GM21619 (cell line): ENCODE measurements at regions not wholly inside any gene's neighbourhood (a gene's known extent, or its start where the extent isn't known, plus 50 kb on each side); places are given as distances from the start of the nearest gene placed in this dataset.
"Not testable (repeated sequence)": the region's sequence is repeated elsewhere in the genome, so short reads cannot be mapped to it uniquely, and the experiment has no call there.

ENCODE experiments used
- ATAC-seq: cut with Tn5 transposase; IDR thresholded peaks from one replicate; pipeline ENCODE4 v1.9.1; 2021; ENCODE audit not compliant: unreplicated experiment

DNA sequence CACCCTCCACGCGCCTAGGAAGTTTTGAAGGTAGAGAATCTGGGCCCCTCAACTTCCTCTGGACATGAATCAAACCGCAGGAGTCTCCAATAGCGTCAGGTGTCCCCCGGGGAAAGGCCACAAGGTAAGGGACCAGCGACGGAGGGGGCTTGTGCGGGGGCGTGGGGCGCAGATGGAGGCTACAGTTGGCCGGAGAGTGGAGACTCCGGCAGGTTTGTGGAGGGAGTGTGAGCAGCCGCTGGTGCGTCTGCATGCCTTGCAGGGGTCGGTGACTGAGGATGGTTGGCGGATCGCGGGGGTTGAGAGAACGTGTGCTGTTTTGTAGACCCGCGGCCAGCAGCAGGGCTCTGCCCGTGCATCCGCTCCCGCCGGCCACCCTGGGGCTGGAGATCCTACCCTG, 303.3 kb upstream of the DPP6 start:
- ATAC-seq = not testable (repeated sequence)

DNA sequence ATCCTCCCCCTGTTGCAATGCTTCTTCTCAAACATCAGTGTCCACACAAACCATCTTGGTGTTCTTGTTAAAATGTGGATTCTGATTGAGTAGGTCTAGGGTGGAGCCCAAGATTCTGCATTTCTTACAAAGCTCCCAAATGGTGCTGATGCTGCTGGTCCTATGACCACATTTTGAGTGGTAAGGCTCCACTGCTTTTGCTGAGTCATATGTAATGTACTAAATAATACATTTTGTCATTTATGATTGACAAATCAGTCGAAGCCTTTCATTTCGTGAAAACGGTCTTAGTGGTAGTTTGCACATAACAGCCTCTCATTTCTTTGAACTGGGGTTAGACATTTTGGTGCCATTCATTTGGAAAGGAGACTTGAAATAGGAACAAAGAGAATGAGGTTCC, 286.3 kb upstream of the DPP6 start:
- not testable (repeated sequence) for ATAC-seq

DNA sequence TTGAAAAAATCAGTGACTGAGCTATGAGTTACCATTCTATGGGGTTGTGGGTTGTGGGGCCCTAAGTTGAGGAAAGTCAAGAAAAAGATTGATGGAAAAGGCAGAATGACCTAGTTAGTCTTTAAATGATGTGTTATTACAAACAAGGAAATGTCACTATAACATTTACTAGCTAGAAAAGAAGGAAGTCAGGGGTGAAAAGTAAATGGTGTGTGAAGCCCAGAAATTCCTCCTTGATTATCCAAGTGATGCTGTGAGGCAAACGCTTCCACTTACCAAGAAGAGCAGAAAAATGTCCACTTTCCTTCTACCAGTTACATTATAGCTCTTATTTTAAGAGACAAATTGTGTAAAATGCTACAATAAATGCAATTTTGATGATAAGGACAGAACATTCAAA, 285.3 kb upstream of the DPP6 start:
- not testable (repeated sequence) for ATAC-seq

DNA sequence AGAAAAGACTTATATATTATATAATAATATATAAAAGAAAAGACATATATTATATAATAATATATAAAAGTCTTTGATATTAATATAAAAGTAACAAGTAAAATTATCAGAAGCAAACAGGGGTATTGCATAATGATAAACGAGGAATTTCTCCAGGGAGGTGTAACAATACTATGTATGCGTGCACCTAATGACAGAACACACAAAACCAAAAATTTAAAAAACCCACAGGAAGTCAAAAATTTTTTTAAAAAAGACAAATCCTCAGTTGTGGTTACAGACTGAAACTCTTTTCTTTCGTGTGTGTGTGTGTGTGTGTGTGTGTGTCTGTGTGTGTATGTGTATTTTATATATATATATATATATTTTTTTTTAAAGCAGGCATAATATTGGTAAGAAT, 279.2 kb upstream of the DPP6 start:
- ATAC-seq = no peak

DNA sequence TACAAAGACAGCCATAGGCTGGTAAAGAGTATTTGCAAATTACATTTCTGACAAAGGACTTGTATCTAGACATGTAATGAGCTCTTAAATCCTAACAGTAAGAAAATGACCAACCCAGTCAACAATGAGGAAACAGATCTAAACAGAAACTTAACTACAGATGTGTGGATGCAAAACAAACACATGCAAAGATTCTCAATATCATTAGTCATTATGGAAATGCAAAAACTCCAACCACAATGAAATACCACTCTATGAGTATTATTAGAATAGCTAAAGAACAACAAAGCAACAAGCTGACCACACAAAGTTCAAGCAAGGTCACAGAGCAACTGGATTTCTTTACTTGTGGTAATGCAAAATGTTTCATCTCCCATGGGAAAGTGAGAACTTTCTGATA, 275.3 kb upstream of the DPP6 start:
- ATAC-seq = not testable (repeated sequence)

DNA sequence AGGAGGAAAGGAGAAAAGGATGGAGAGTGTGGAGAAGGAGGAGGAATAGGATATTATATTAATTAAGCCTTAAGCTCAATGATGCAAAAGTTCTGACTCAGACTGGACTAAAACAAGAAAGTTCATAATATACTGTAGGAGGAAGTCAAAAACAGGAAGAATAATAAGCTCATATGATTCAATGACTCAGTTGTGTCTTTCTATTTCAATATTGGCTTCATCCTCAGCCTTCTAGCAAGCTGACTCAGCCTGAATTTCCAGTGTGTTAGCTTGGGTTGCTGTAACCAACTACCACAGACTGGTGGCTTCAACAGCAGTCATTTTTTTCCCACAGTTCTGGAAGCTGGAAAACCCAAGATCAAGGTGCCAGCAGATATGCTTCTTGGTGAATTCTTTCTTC, 254.8 kb upstream of the DPP6 start:
- not testable (repeated sequence) for ATAC-seq

DNA sequence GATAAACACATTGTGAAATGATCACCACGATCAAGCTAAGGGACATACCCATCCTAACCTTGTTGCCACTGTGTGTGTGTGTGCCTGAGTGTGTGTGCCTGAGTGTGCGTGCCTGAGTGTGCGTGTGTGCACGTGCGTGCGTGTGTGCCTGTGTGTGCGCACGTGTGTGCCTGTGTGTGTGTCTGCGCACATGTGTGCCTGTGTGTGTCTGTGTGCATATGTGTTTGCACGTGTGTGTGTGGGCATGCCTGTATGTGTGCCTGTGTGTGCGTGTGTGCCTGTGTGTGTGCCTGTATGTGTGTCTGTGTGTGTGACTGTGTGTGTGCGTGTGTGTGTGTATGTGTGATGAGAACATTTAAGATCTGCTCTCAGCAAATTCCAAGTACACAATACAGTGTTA, 244.1 kb upstream of the DPP6 start:
- no peak for ATAC-seq

DNA sequence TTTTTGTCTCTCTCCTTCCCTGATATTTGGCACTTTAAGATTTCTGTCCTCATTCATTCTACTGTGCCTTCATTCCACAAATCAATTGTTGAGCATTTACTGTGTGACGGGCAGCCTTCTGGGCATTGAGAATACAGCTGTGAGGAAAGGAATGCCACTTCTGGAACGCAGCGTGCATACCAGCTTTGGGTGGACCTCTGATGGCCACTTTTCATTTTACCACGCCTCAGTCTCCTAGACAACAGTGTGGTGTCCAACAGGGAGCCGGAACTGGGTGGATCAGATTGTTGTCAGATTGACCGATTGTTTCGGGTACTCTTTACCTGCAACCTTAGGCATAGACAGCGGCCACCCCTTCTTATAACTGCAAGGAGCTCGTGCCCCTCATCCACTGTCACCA, 222.7 kb upstream of the DPP6 start:
- no peak for ATAC-seq

DNA sequence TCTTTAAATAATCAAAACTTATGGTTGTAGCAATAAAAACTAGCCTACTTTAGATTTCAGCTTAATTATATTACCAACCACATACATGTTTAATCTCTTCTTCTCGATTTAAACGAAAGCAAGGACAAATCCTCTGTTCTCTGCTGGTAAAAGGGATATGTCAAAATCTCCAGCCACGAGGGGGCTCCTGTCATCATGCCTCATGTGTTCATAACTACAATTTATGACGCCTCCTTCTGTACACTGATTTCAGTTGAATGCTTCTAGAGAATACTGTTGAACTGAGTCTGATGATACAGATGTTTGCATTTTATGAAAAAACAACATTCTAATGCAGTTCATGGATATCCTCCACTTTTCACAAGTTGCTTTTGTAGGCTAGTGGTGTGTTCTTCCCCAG, 220.0 kb upstream of the DPP6 start:
- ATAC-seq = no peak

DNA sequence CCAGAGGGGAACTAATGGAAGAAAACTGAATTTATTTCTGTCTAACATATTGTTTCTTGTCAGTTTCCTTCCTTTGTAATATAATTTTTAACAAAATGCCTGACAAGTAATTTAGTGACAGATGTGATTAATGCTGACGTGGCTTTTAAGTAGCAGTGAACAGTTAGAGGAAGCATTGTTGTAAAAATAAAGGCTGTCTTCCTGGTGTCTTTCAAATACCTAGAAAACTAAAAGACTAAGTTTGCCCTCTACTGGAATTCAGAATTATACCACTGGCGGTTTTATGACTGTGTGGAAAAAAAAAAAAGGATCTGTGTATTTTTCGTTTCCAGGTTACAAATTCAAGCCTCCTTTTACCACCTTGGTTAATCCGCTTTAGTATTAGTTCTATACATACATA, 217.1 kb upstream of the DPP6 start:
- no peak for ATAC-seq

DNA sequence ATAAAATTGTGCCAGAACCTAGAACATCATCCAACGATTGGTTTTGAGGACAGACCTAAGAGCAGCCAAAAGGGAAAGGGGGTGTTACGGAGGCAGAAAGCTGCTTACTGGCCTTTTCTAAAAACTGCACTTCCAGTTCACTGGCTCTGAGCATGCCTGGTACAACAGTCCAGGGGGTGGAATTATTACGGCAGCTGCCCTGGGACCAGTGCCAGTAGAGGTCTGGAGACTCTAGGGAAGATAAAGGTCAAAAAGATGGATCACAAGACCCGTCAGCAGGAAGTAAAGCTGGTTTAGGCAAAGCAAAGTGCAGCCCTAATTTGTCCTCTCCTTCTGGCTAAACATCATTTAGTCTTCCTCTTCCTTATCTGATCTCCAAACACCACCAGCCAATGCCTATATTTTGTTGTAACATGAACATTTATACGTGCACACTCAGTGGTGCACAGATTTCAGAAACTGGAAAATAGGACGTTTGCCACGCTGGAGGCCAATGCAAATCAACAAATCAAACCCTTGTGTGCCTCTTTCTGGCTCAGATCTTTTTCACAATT, 216.4 kb upstream of the DPP6 start:
- ATAC-seq = no peak

DNA sequence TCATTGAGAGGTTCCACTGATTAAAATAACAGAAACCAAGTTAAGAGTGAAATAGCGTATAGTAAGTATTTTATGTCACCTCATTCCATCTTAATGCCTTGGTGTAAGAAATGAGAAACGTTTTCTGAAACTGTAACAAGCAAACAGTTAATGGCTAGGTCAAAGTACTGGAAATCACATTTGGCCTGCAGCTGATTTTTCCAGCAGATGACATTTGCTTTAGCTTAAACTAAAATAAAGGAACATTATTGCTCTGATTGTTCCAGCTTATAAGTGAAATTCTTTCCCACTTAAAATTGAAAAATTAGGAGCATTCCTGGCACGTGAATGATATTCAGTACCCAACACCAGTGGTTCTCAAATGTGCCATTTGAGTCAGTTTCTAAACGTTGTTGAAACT, 213.6 kb upstream of the DPP6 start:
- ATAC-seq = no peak

DNA sequence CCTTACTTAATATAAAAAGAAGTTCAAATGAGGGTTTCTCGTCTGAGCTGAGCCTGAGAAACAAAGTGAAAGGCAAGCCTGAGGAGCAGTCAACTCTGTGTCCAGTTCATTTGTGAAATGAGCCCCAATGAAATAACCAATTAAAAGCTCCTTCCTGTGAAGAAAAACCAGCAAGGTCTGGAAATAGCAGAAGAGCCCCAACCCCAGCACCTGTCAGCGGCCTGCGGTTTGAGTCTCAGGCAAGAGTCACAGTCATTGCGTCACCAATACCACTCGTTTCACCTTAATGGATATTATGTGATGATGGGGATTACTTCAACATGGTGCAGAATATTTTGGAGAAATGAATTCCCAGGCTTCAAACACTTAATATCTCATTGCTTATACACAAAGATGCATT, 211.3 kb upstream of the DPP6 start:
- ATAC-seq = no peak

DNA sequence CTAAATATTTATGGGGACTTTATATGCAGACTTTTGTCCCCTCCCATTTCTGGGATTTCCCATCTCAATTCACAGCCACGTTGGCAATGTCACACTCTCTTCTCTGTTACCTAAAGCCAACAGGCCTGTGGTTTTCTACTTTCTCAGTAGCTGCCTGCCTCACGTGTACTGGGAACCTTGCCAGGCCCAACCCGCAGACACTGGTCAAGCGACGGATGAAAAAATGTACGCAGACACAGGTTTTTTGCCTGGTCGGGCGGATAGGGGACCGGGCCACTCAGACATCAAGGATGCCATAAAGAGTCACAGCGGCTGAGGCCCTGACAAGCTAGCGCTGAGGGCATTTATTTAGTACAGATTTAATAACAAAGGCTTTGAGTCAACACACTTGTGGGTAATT, 204.4 kb upstream of the DPP6 start:
- ATAC-seq = no peak

DNA sequence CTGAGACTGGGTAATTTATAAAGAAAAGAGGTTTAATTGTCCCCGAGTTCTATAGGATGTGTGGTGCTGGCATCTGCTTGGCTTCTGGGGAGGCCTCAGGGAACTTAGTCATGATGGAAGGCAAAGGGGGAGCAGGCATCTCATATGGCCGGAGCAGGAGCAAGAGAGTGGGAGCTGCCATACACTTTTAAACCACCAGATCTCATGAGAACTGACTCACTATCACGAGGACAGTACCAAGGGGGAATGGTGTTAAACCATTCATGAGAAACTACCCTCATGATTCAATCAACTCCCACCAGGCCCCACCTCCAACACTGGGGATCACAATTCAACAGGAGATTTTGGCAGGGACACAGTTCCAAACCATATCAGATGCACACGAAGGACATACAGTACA, 199.9 kb upstream of the DPP6 start:
- no peak for ATAC-seq

DNA sequence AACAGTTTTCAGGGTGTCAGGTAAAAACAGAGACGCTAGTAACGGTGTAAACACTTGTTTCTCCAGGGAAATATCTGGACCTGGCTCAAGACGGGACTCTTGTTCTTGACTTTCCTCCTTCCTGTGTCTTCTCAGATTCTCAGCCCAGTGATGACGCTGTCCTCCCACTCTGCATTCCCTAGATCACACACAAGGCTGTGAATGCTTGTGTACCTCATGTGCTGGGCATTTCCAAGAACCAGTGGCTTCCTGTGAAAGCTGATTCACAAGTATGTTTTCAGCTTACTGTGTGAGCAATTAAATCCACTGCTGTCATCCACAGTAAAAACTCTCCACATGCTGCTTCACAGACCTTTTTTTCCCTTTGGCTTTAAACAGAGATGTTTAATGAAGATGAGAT, 193.8 kb upstream of the DPP6 start:
- no peak for ATAC-seq

DNA sequence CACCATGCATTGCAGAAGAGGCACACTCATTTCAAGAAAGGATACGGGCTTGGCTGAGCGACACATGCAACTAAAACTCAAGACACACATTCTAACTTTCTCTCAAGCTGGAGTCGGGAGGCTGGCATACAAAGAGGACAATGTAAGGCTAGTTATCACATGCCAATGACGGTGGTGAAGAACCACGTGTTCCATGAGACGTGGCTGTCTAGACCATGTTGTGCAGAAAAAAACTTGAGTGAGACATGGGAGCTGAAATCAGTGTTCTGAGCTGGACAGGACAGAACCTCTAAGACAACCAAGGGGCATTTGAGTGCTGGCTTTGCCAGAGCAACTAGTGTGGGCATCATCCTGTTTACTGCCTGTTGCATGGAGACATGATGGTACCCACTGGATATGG, 193.0 kb upstream of the DPP6 start:
- ATAC-seq = no peak

DNA sequence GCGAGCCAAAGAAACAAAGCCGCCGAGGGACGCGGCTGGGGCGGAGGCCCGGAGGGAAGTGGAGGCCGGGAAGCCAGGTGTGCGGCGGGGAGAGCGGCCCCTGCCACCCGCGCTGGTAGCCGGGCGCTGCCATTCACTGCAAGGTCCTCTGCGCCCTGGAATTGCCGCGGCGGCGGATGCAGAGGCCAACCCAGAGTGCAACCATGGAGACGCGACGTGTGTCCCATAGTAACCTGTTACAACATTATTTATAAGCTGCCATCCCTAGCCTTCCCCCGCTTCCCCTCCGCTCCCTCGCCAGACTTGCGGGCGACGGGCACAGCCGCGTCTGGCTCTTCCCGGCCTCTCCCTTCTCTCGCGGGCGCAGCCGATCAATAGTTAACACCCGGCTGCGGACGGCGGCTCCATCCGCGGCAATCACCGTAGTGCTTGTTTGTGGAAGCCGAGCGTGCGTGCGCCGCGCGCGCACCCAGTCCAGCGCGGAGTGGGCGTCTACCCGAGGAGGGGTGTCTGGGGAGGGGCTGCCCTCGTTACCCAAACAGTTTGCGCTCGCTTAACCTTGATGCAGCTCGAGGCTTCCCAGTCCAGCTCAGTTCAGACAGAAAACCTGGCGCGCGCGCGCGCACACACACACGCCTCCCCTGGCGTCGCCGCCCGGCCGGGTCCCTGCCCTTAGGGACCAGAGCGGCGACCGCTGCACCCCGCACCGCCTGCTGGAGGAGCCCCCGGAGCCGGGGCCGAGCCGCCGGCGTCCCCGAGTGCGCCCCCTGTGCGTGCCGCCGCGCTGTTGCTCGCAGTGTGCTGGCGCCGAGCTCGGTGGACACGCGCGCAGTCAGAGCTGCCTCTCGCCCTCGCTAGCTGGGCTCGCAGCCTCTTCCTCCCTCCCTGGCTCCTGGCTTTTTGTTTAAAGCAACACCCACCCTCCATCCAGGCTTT, 165.4 kb upstream of the DPP6 start:
- ATAC-seq = no peak

DNA sequence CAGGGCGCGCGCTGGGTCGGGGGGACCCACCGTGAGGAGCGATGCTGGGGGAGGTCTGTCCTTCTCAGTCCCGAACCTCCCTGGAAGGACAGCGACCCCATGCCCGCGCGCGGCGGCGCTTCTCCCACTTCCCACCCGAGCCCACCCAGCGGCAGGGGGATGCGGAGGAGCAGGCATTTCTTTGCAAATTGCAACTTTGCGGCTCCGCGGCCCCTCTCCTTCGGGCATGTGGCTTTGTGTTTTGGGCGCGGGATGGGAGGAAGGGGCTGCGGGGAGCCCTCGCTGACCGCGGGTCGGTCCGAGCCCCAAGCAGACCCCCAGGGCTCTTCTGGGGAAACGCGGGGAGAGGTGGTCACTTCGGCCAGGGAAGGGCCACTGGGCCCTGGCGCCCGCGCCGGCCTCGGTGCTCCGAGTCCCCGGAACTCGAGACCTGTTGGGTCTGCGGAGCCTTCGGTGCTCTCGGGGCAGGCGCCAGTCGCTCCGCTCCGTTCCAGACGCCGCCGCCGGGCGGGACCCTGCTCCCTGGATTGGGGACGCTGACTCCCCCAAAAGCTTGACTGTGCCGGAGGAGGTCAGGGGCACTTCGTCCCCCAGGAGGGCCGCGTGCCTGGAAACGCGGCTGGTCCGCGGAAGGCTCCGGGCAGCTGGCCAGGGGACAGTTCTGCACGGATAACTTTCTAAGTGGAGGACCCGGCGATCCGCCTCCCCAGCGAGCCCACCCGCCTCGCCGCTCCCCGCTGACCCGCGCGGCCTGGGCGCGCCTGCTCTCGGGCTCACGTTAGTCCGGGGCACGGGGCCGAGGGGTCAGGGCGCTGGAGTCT, 164.2 kb upstream of the DPP6 start:
- no peak for ATAC-seq

DNA sequence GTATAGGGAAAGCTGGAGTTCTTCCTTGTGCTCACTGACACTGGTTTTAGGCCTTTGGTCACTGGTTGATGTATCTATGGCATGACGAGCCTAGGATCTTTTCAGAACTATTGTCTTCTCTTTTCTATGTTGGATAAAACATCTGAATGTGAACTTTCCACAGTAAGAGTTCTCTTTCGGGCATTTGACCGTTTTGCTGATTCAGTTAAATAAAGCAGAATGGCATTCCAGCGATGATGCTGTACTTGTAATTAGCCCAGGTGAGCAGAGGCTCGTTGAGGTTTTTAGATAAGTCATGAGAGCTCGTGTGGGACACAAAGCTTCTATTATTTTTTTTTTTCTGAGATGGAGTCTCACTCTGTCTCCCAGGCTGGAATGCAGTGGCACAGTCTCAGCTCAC, 160.2 kb upstream of the DPP6 start:
- no peak for ATAC-seq

DNA sequence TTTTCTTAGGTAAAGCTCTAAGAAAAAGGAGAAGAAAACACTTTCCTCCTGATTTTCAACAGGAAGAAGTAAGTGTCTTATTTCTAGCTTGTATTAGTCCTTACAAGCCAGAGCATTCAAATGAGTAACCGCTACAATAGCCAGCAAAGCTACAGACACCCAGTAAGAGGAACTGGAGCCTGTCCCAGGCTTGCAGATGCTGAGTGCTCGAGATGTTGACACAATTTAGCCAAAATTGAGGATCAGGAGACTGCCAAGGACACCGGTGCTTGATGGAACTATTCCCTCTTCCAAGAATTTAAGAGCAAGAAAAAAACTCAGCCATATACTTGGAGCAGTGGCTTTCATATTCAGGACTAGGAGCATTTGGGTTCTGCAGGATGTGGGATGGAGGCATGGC, 149.3 kb upstream of the DPP6 start:
- no peak for ATAC-seq

DNA sequence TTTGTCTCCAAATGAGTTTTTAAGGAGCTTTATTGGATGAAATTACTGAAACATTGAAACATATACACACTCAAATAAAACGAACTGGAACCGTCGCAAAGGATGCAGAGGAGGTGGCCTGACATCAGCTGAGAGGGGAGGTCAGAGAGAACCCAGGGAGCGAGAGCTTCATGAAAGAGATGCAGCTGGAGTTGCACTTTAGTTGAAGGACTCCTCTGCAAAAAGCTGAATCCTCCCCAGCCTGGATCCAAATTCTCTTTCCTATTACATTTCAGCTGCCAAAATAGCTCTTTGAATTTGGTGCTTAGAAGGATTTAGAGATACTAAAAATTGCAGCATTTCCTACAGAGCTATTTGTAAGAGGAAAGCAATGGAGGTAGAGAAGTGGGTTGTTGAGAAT, 140.0 kb upstream of the DPP6 start:
- ATAC-seq = no peak
